Endothelial cell of hepatic sinusoid (primary cell): ENCODE measurements at regions not wholly inside any gene's neighbourhood (a gene's known extent, or its start where the extent isn't known, plus 50 kb on each side); places are given as distances from the start of the nearest gene placed in this dataset.

ENCODE experiments used
- in situ Hi-C: cut with HindIII; loops from 2 replicates; pipeline ENCODE4 v1.10.0; 2017; ENCODE audit warnings: low sequenced_read_pairs

DNA sequence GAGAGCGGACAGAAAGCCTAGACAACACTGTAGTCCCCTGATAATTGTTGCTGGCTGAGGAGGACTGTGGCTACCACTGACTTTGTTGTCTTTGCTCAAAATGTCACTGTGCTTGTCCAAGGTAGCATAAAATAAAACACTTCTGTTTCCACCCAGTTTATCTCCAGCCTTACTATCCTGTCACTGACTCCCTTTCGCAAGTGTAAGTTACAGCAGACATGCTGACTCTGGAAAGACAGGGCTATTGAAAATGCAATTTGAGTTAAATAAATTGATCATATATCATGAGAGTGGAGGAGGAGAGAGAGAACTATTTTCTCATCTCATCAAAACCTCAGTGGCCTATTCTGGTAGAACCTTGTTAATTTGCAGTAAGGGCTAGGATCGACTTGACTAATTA is 138.0 kb upstream of the KIRREL3 start:
- in situ Hi-C loops = no loop called here

- in situ Hi-C loops = no loop called here
Observed at GRCh38 chr11:127137771-127138280, 137.3 kb upstream of the KIRREL3 start.

DNA sequence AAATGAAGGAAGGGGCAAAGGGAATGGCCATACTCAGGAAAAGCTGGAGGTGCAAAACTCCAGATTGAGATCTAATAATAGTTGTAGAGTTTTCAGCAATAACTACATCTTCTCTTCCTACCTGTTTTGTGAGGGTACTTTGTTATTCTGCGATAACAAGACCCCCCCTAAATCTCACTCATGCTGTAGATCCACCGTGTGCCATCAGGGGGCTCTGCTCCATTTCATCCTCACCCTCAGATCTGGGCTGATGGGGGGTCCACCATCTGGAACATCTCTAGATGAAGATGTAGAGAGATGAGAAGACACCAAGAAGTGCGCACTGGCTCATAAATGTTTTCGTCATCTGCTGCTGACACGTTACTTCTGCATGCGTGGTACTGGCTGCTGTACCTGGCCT is 135.9 kb upstream of the KIRREL3 start:
- in situ Hi-C loops = no loop called here

DNA sequence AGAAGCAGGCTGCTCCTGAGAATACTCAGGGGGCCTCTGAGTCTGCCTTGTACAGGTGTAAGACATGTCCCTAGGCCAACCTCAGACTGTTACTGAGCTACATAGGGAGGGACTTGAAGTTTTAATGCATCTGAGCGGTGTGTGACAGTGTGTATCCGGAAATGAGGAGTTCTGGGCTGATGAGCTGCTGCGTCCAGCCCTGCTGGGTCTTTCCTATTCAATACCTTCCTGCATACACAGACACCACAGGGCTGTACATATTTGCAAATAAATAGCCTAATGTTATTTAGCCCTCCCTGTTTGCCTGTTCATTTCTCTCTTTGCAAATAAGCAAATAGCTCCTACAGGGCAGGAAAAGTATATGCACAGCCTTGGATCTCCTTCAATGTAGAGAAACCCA is 134.7 kb upstream of the KIRREL3 start:
- in situ Hi-C loops = no loop called here

DNA sequence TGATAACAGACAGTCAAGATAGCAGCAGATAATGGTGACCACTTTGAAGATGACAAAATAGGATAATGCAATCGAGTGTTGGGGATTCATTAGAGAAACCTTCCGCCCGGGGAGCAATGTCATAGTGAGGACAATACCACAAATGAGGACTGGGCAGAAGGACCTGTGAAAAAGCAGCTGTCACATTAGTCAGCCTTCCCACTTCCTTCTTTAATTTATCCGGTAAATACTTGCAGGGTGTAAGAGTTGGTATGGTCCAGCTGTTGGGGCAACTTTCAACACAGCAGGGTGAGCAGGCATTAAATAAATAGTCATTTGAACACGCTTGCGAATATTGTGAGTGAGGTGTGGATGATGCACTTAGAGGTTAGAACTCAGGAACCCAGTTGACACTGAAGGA is 132.5 kb upstream of the KIRREL3 start:
- in situ Hi-C loops = no loop called here

- in situ Hi-C loops = no loop called here
Observed at GRCh38 chr11:127130321-127130720, 129.8 kb upstream of the KIRREL3 start.

DNA sequence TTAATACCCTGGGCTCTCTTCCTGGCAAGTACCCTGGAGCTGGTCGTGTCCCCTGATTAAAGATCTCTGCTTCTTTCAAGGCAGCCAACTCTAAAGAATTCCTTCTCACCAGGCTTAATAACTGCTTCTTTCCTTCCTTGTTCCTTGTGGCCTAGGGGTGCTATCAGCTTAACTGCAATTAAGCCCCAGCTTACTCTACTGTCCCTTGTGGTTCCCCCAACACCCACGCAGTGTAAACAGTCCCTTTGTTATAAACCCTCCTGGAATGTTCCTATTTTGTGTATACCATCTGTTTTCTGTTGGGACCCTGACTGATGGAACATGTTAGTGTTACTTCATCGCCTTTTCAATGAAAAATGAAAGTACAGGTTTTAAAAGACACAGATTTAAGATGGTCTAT is 126.4 kb upstream of the KIRREL3 start:
- in situ Hi-C loops = no loop called here

DNA sequence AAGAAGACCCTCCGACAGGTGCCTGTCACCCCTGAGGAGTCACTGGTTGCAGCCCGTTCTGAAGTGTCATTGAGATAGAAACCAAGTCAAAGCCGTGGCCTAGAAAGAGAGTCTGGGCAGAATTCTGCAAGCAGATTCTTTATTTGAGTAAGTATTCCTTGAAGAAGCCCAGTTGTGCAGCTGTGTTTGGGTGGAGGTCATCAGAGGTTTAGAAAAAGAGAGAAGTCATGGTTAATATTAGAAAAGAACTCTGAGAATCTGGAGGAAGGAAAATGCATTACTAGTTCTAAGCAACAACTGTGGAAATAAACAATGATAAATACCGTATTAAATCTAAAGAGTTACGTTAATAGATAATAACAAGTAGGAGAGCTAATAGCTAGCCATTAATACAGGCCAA is 118.8 kb upstream of the KIRREL3 start:
- in situ Hi-C loops = no loop called here

GRCh38 chr11:127118811-127119210 is 118.2 kb upstream of the KIRREL3 start:
- in situ Hi-C loops = no loop called here

- in situ Hi-C loops = no loop called here
Observed at GRCh38 chr11:127117231-127117739, 116.7 kb upstream of the KIRREL3 start.

DNA sequence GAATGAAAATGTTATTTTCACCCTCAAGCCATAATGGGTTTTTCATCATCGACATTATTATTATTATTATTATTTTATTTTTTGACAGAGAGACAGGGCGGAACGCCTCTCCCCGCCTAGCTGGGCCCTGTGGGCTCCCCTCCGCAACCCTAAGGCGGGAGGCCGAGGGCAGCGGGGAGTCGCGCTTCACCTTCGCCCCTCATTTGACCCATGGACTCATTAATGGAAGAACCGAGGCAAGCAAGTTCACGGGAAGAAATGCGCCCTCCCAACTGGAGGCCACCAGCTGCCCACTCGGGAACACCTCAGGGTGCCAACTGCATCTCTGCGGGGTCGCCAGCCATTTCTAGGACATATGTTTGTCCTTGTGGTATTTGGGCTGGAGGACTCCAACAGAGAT is 115.3 kb upstream of the KIRREL3 start:
- in situ Hi-C loops = no loop called here

DNA sequence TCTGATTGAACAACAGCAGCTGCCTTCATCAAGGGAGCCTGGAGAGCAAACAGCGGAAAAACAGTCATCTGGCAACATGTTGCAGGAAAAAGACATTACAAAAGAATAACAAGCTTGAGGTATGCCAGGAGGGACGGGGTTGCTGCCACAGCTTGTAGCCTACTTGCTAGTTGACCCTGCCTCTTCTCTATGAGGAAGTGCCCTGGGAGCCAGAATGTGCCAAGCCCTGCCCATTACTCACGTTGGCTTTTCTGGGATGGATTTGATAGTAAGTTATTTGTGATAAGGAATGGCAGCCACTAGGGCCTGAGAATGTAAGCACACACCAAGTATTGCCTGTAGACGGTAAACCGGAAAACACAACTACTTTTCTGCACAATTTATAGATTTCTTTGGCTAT is 113.5 kb upstream of the KIRREL3 start:
- in situ Hi-C loops = no loop called here

DNA sequence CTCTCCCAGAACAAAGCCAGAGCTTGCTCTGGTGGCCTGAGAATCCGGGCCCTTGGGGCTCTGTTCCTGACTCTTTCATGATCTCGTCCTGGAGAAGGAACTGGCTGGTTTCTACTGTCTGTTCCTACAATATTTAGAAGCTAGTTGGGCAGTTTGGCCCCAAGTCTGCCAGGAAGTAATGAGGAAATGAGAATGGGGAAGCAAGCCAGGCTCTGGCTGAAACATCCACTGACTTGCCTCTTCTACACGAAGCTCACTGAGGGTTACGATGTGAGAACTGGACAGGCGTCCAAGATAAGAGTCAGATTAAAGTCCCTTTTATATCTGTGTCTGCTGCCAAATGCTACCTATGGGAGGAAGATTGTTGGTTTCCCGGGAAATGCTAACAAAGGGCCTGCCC is 110.0 kb upstream of the KIRREL3 start:
- in situ Hi-C loops = no loop called here

- in situ Hi-C loops = no loop called here
Observed at GRCh38 chr11:127109796-127110480, 109.4 kb upstream of the KIRREL3 start.

DNA sequence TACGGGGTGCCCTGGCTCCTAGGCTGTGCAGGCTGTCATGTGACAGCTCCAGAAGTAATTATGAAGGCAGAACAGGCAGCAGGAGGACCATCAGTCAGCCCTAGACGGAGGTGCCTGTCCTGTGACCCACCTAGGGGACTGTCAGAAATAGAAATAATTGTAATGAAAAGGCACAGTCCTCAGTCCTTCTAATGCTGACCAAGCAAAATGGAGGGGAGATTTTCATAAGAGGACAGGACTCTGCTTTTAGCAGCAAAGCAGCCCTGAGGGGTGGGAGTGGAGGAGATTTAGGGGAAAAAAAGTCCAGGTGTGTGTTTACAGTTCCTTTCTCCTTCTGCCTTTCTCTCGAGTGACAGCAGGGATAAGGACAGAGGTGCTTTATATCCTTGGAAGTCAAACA is 108.3 kb upstream of the KIRREL3 start:
- in situ Hi-C loops = no loop called here

GRCh38 chr11:127106938-127107337 is 106.4 kb upstream of the KIRREL3 start:
- in situ Hi-C loops = no loop called here

- in situ Hi-C loops = no loop called here
Observed at GRCh38 chr11:127105593-127106541, 105.3 kb upstream of the KIRREL3 start.

DNA sequence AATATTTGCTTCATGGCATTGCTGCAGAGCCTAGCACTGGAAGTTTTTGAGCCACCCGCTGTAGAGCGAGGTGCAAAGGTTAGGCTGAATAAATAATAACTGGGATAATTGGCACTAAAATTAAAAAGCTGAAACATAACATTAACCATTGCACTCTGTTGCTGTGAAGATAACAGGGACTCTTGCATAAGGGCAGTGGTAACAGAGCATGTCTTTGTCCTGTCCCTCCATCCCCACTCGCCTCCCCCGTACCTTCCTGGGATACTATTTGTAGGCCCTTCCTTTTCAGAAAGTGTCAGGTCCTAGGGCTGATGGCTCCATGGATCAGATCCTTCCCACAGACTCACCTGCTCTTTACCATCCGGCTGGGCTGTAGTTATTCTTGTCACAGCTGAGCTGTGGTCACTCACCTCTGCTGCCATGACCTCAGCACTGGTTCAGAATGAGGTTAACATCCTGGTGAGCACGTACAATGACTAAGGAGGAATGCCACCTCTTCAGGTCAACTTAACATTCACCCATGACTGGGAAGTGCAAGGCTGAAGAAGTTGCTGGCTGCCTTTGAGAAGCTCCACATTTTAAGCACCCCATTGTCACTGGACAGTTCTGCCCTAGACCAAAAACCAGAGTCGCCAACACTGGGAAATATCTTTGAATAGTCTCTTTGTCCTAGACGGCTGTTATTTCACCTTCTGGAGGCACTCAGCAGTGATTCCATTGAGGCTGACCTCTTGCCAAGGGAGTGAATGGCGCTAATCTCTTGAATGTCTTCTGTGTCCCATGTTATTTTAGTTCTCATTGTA is 103.2 kb upstream of the KIRREL3 start:
- in situ Hi-C loops = no loop called here

- in situ Hi-C loops = no loop called here
Observed at GRCh38 chr11:127098684-127099083, 98.1 kb upstream of the KIRREL3 start.

DNA sequence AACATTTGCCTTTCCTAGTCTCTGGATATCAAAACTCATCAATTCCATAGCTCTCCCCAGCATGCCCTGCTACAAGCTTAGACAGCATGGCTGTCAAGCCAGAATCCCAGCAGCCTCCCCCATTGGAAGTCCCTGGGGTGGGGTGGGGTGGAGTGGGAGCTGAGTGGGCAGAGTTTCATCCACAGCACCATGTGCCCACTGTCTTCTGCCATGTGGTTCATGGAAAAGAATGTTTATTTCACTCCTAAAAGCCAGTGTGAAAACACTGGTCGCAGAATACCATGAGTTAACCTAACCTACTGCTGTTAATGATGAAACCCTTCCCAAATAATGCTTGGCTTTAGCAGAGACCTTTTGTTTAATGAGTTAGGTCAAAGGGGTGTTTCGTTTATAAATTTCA is 80.2 kb upstream of the KIRREL3 start:
- in situ Hi-C loops = no loop called here

DNA sequence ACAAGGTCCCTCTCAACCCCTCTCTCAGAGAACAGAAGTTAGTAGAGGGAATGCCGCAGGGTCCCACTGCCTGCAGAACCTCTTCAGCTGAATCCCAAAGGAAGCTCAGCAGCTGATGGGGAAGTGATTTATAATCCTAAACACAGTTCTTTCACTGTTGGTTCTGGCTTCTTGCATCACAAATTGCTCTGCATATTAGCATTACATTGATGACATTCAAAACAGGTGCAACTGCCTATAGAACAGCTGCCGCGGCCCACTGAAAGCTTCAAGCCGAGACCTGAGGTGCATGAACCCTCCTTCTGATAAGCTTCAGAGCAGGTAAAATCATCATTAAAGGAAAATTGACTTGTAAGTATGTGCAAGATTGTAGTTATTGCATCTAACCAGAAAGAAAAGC is 75.2 kb upstream of the KIRREL3 start:
- in situ Hi-C loops = no loop called here
